Astrocyte (in vitro differentiated cells and primary cell): ENCODE measurements at regions not wholly inside any gene's neighbourhood (a gene's known extent, or its start where the extent isn't known, plus 50 kb on each side); places are given as distances from the start of the nearest gene placed in this dataset.

Experiments used
- CTCF ChIP-seq: IDR thresholded peaks from 2 replicates; pipeline ENCODE4 v1.5.1; 2011; ENCODE audit warnings: low read depth, mild to moderate bottlenecking, inconsistent platforms, low read length, moderate library complexity; ENCODE audit not compliant: insufficient read depth
- EZH2 ChIP-seq: IDR thresholded peaks from 2 replicates; pipeline ENCODE4 v1.6.1; 2012; ENCODE audit warnings: mild to moderate bottlenecking, low read length, inconsistent platforms; ENCODE audit not compliant: insufficient read depth

GRCh38 chr12:34119366-34119765 lies 97.1 kb downstream of the ALG10 start:
- no peak for TF ChIP-seq CTCF
- TF ChIP-seq EZH2, result no peak
